HepG2 (cell line): ENCODE measurements at regions not wholly inside any gene's neighbourhood (a gene's known extent, or its start where the extent isn't known, plus 50 kb on each side); places are given as distances from the start of the nearest gene placed in this dataset.

Source experiments
- BCL3 ChIP-seq: sonication (generic); formaldehyde crosslinking; IDR thresholded peaks from 2 replicates; pipeline ENCODE4 v1.5.1; 2020; ENCODE audit warnings: mild to moderate bottlenecking, missing genetic modification reagents, moderate library complexity
- POLR2A ChIP-seq, 2 experiments: IDR thresholded peaks; 2 replicates each; pipeline ENCODE4 v1.6.1; 2011; ENCODE audit warnings: low read depth in 2 of 2, low read length in 2 of 2, mild to moderate bottlenecking in 1 of 2, moderate library complexity in 1 of 2; ENCODE audit not compliant: insufficient read depth in 1 of 2
- RAD21 ChIP-seq: fragments of 450-650 bp; formaldehyde crosslinking; IDR thresholded peaks from 2 replicates; pipeline ENCODE4 v1.5.0; 2020; ENCODE audit warnings: mild to moderate bottlenecking
- SMARCE1 ChIP-seq: fragments of 450-650 bp; IDR thresholded peaks from 2 replicates; pipeline ENCODE4 v1.6.1; 2017; ENCODE audit warnings: borderline replicate concordance
- UBTF ChIP-seq: sonication (generic); formaldehyde crosslinking; IDR thresholded peaks from 2 replicates; pipeline ENCODE4 v1.4.0; 2020; ENCODE audit warnings: mild to moderate bottlenecking, missing genetic modification reagents
- ZBTB8A ChIP-seq: sonication (generic); formaldehyde crosslinking; IDR thresholded peaks from 2 replicates; pipeline ENCODE4 v1.4.0; 2020; ENCODE audit warnings: mild to moderate bottlenecking, low read depth, missing genetic modification reagents, borderline replicate concordance
- ZNF747 ChIP-seq: sonication (generic); formaldehyde crosslinking; IDR thresholded peaks from 2 replicates; pipeline ENCODE4 v1.8.1; 2023; ENCODE audit warnings: missing genetic modification reagents, mild to moderate bottlenecking, borderline replicate concordance
- ZSCAN5A ChIP-seq: sonication (generic); formaldehyde crosslinking; IDR thresholded peaks from 2 replicates; pipeline ENCODE4 v1.8.0; 2022; ENCODE audit warnings: mild to moderate bottlenecking, missing genetic modification reagents, borderline replicate concordance

- TF ChIP-seq ZNF747 (CRISPR knock-in tag) (no peak), UBTF (CRISPR knock-in tag) (no peak), BCL3 (CRISPR knock-in tag) (no peak), POLR2A (IDR thresholded peaks at IDR 0.05; ENCODE audit: insufficient read depth in 1 of 2, low read depth in 2 of 2, low read length in 2 of 2) (no peak), ZSCAN5A (no peak), RAD21 (CRISPR knock-in tag) (no peak), ZBTB8A (CRISPR knock-in tag) (no peak), SMARCE1 (no peak)
Measured at GRCh38 chr15:66905185-66905584, 160.2 kb upstream of the SMAD3 start.
